Activated effector memory CD4-positive, alpha-beta T cell treated with Interleukin-2 at 50 U/mL for 16 hours (primary cell): ENCODE measurements at regions not wholly inside any gene's neighbourhood (a gene's known extent, or its start where the extent isn't known, plus 50 kb on each side); places are given as distances from the start of the nearest gene placed in this dataset.

Source experiments
- DNase-seq: peaks from one replicate; pipeline ENCODE4 v3.0.0-alpha.2; 2020

DNA sequence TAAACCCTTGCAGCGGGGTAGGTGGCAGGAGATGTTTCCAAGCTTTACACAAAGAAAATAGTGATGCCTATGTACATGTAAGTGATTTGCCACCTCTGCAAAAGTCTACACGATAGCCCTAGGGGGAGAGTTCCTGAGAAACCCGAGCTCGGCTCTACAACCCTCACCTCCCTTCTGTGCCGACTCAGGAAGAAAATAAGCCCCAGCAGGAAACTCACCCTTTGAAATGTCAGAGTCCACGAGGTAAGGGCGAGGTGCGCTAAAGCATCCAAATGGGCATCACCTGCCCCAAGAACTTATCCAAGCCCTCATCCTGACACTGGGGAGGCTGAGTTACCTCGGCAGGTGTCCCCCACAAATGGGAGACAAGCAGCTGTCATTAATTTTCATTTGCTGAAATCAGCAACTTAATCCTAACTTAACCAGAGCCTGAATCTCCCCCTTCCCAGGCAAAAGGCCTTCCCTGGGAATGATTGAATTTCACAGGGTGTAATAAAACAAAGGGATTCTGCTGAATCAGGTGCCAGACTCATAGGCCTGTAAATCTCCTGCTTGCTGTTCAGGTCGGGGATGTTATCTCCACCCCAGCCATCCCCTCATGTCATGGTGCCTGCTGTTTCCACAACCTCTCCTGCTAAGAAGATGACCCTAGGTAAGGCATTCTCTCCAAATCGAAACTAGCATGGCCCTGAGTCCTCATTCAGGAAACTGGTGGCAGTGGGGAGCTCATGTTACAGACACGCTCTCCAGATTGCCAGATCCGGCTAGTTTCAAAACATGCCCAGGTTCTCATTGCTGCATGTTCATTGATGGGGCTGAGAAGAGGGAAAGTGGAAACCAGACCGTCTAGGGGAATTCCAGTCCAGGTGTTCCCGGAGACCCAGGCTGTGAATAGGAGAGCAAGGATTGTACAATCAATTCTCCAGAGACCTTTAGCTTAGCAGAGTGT is 105.3 kb upstream of the KIRREL3 start:
- no peak for DNase-seq

- DNase-seq, result no peak
Measured at GRCh38 chr11:127103586-127104388, 103.2 kb upstream of the KIRREL3 start.

DNA sequence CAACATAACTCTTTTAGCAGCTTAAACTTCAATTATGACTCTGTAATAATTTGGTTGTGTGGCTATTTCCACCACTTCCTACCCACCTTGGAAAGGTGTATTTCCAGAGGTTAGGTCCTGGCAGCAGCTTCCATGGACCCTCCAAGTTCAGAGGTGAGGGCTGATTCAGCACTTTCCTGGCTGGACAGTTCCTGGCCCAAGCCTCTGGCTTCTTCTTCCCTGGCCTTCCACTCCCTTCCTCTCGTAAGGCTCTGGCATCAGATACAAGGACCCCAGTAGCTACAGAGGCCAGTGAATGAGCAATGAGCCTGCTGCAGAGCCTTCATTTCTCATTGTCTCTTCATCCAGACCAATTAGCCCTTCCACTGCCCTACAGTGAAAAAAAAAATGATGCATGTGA is 98.1 kb upstream of the KIRREL3 start:
- no peak for DNase-seq

GRCh38 chr11:127080735-127081134 is 80.2 kb upstream of the KIRREL3 start:
- no peak for DNase-seq

- no peak for DNase-seq
Measured at GRCh38 chr11:127075758-127076157, 75.2 kb upstream of the KIRREL3 start.

DNA sequence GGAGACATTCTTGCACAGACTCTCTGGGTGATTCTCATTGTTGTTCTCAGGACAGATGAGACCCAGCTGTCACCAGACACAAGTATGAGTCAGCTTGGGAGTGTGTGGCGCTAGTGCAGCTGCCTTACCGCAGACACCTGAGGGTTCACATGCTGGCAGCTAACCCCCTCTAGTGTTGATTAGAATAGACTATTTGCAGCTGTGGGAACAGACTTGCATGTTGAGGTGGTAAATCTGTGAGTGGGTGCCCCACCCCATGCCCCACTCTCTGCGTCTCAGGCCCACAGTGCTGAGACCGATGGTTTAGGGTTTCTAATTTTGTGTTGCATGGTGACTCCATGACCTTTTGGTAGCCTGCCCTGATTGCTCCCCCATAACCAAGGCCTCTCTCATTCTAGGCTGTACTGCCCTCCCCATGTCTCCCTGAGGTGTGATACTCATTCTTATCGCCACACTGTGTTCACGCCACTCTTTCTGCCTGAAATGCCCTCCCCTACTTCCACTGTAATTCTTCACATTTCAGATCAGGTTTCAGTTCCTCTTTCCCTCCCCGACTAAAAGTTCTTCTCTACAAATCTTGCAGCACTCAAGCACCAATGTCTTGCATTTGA is 73.7 kb upstream of the KIRREL3 start:
- no peak for DNase-seq

DNA sequence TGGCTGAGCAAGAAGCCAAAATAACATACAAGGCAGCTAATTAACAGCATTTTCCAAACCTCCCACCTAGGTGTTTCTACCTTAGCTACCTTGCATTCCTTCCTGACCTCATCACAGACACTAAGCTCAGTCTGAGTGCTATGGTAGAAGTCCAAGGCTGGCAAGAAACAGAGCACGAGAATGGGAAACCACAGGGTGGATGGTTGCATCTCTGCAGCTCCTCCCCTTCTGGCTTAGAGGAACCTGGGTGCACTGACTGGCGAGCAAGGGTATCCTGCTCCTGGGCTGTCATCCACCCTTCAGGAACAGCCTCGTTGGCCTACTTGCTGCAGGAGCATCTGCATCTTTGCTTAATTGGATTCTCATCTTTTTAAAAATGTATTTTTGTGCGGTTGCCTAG is 73.1 kb upstream of the KIRREL3 start:
- no peak for DNase-seq

DNA sequence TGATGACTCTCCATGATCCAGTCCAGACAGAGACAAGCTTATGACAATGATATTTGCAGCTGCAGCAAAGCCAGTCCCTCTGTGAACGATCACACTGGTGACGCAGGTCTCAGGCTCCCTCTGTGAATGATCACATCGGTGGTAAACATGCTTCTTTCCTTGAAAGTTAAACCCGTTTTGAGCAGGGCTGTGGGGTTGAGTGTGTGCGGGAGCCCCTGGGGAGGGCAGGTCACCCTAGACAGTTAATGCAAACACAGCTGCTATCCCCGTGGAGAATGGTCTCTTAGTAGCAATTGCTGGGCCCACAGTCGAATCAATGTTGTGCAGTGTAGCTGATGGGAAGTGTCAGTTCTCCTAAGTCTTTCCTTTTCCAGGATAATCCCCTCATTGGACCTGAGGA is 71.0 kb upstream of the KIRREL3 start:
- DNase-seq, result no peak

GRCh38 chr11:127070808-127071207 is 70.2 kb upstream of the KIRREL3 start:
- DNase-seq, result no peak

DNA sequence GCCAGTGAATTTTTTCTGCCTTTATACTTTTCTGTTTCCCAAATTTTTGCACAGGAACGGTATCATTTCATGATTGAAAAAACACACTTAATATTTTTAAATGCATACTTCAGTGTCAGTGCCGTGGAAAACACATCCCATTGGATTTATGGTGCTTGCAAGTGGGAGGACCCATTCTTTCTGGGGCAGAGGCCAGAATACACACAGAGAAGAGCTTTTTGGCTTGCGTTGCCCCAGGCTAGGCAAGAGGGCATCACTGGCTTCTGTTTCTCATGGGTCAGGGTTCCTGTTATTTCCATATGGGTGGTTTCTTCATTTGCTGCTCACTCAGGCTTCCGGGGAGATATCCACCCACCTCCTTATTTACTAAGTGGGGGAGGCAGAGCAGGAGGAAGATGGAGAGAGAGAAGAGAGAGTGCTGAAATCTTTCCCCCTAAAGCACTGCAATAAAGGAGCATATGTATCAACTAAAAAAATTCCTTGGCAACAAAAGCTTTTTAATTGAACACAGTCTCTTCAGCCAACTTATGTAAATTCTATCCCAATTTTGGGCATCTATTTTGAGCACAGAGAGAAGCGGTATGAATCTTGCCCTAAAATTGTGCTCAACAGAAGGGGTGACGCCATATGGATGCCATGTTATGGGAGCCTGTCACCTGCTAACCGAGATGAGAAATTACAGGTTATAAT is 66.0 kb upstream of the KIRREL3 start:
- no peak for DNase-seq

DNA sequence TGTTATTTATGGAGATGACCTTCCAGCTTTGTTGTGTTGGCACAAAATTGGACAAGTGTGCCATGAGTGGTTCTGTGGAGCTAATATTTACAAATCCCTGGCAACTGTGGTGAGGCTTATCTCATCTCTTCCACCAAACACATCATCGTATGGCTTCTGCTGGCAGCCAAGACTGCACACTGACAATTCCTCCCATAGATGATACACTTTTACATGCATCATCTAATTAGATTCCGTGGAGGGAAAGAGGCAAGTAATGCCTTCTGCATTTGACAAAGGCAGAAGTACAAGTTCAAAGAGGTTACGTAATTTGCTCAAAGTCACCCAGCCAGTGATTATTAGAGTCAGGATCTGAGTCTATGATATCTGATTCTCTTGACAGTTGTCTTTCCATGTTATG is 62.7 kb upstream of the KIRREL3 start:
- DNase-seq, result no peak

- no peak for DNase-seq
Measured at GRCh38 chr11:127061947-127062346, 61.4 kb upstream of the KIRREL3 start.

GRCh38 chr11:127059750-127060149 is 59.2 kb upstream of the KIRREL3 start:
- DNase-seq, result no peak

DNA sequence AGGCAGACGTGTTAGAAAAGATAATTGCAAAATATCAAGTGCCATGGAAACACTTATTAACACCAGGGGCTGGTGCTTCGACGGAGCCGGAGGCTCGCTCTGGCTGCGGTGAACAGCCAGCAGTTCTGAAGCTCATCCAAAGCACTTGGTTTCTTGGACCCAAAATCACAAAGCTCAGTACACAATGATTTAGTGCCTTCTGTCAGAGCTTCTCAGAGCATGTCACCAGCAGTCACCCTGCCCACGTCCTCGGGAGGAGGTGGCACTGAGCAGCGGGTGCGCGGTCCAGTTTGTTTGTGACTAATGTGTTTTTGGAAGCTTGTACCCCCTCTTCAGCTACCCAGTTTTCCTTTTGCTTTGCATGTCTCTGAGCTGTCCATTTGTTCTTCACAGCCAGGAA is 58.7 kb upstream of the KIRREL3 start:
- DNase-seq, result no peak

DNA sequence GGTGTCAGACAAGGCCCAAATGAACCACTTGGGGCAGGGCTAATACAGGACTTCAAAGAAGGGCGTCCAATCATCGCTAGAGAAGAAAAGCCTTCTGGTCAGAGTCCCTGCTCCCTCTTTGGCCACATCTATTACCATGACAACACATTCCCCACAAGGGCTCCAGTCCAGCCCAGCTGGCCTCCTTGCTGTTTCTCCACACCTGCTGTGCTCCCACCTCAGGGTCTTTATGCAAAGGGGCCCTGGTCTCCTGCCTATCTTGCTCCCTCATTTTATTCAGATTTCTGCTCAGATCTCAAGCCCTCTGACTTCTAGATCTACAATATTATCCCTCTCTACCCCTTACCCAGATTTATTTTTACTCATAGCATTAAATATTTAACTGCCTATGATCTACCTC is 58.0 kb upstream of the KIRREL3 start:
- DNase-seq, result no peak

DNA sequence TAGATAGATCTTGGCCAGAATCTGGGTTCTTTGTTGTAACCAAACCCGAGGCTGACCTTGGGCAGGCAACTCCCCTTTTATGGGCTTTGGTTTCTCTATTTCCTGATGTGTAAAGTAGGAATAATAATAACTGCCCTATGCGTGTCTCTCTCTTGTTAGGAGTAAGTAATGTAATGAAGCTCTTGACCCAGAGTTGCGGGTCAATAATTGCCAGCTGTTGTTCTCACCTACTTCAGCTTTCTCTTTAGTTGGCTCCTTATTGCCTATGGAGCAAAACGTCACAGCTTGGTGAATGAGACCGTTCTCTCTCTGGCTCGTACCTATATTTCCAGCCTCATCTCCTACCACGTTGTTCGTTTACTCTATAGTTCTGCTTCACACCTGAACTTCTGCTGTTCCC is 56.6 kb upstream of the KIRREL3 start:
- DNase-seq, result no peak

GRCh38 chr11:127056338-127056971 is 55.9 kb upstream of the KIRREL3 start:
- no peak for DNase-seq

DNA sequence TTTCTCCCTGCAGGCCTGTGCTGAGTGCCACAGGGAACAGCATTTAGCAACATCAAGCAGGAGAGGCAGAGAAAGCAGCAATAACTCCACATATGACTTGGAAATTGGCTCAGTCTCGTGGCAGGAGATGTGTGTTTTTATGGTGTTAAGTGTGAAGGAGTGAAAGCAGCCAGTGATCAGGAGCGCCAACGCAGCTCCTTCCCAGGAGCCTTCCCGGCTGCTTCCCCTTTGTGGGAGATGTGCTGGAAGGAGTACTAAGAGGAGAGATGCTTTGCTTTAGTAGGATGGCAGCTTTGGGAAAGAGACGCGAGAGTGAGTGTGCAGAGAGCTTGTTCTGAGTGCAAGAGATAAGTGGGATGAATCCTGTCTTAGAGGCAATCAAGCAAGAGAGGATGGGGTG is 54.7 kb upstream of the KIRREL3 start:
- DNase-seq, result no peak

DNA sequence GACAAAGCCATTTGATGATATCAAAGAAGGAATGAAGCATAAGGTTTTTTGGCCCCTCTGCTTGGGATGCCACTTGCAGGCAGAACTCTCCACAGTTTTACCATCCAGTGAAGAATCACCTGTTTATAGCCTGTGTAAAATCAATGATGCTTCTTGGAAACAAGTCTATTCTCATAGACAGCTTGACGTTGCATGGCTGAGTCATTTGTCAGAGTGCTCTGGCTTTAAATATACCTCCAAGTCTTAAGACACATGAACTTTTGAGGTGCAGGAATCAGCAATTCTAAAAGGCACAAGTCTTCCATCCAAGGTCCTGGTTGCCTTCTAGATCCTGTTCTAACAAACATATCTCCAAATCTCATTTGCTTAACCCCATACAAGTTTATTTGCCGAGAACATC is 53.6 kb upstream of the KIRREL3 start:
- DNase-seq, result no peak

DNA sequence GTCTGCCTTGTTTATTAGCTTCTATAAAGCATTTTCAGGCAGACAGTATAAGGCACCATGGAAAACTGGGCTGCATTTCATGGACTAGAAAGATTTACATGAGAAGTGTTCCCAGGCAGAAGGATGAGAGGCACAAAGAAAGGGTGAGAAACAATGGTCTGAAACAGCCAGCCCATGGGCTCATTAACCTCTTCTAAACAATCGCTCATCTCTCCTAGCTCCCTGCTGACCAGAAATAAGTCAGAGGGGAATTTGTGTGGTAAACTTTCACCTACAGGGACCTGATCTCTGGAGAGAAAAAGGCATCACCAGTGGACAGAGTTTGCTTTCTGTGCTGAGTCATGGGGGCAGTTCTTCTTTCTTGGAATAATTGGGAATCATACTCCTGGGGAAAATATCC is 51.8 kb upstream of the KIRREL3 start:
- DNase-seq, result no peak
